ENCODE measurements at regions not wholly inside any gene's neighbourhood (a gene's known extent, or its start where the extent isn't known, plus 50 kb on each side); places are given as distances from the start of the nearest gene placed in this dataset.

- DNase-seq (ENCODE audit: low spot score), result no peak
- Histone ChIP-seq H3K27ac (no peak overlapping the region), H3K27me3 (no peaks in the 10 kb centered on the region), H3K4me3 (no peak overlapping the region), H3K4me1 (no peaks in the 10 kb centered on the region), H3K36me3 (no peaks in the 10 kb centered on the region), H3K9me3 (no peaks in the 10 kb centered on the region)
- no peak for TF ChIP-seq CTCF (IDR thresholded peaks at IDR 0.05)
Observed at GRCh38 chr21:30943243-30943642, 61.9 kb upstream of the KRTAP11-1 start.

- H3K4me3 ChIP-seq, result no peak overlapping the region
- no peak overlapping the region for H3K27ac ChIP-seq
- H3K36me3 ChIP-seq, result no peaks in the 10 kb centered on the region
- DNase-seq (ENCODE audit: low spot score), result no peak
- no peaks in the 10 kb centered on the region for H3K4me1 ChIP-seq
- no peaks in the 10 kb centered on the region for H3K27me3 ChIP-seq
- no peaks in the 10 kb centered on the region for H3K9me3 ChIP-seq
- TF ChIP-seq CTCF (IDR thresholded peaks at IDR 0.05), result no peak
Observed at GRCh38 chr21:30942192-30942591, 60.8 kb upstream of the KRTAP11-1 start.

GRCh38 chr21:30936207-30936606 lies 54.8 kb upstream of the KRTAP11-1 start:
- Histone ChIP-seq H3K9me3 (no peaks in the 10 kb centered on the region), H3K27me3 (no peaks in the 10 kb centered on the region), H3K4me1 (no peaks in the 10 kb centered on the region), H3K4me3 (no peak overlapping the region), H3K27ac (no peak overlapping the region), H3K36me3 (no peaks in the 10 kb centered on the region)
- TF ChIP-seq CTCF (IDR thresholded peaks at IDR 0.05), result no peak
- no peak for DNase-seq (ENCODE audit: low spot score)

GRCh38 chr21:30935889-30936168 lies 54.4 kb upstream of the KRTAP11-1 start:
- no peak overlapping the region for H3K4me3 ChIP-seq
- no peak overlapping the region for H3K27ac ChIP-seq
- H3K4me1 ChIP-seq, result no peaks in the 10 kb centered on the region
- DNase-seq (ENCODE audit: low spot score), result no peak
- no peaks in the 10 kb centered on the region for H3K36me3 ChIP-seq
- no peak for TF ChIP-seq CTCF (IDR thresholded peaks at IDR 0.05)
- no peaks in the 10 kb centered on the region for H3K9me3 ChIP-seq
- no peaks in the 10 kb centered on the region for H3K27me3 ChIP-seq

GRCh38 chr21:30935121-30935888 lies 53.9 kb upstream of the KRTAP11-1 start:
- DNase-seq (ENCODE audit: low spot score), result no peak
- H3K4me3 ChIP-seq, result no peak overlapping the region
- TF ChIP-seq CTCF (IDR thresholded peaks at IDR 0.05), result no peak

GRCh38 chr21:30932686-30933085 lies 51.3 kb upstream of the KRTAP11-1 start:
- H3K36me3 ChIP-seq, result no peaks in the 10 kb centered on the region
- no peak for TF ChIP-seq CTCF (IDR thresholded peaks at IDR 0.05)
- H3K4me3 ChIP-seq, result no peak overlapping the region
- peaks cover 0 to 4% of the 10 kb centered on the region in 2 donors for H3K9me3 ChIP-seq
- no peak for DNase-seq (ENCODE audit: low spot score)
- H3K4me1 ChIP-seq, result no peaks in the 10 kb centered on the region
- no peak overlapping the region for H3K27ac ChIP-seq
- H3K27me3 ChIP-seq, result no peaks in the 10 kb centered on the region

More at GRCh38 chr21:30935121-30935888, 53.9 kb upstream of the KRTAP11-1 start:
- no peaks in the 10 kb centered on the region for H3K27me3 ChIP-seq
- H3K36me3 ChIP-seq, result no peaks in the 10 kb centered on the region
- no peaks in the 10 kb centered on the region for H3K4me1 ChIP-seq
- H3K27ac ChIP-seq, result no peak overlapping the region
- no peaks in the 10 kb centered on the region for H3K9me3 ChIP-seq

Data from right atrium auricular region (tissue), 2 donors.